H1 (cell line): ENCODE measurements at regions not wholly inside any gene's neighbourhood (a gene's known extent, or its start where the extent isn't known, plus 50 kb on each side); places are given as distances from the start of the nearest gene placed in this dataset.

Experiments used
- CTCF ChIA-PET: fragments of 300-600 bp; sonication (Branson Sonifier 250); formaldehyde crosslinking; loops from one replicate; lab custom pipeline; 2021; ENCODE audit not compliant: partially characterized antibody; lab: Charles Lee
- POLR2A ChIA-PET: fragments of 300-600 bp; sonication (Branson Sonifier 250); formaldehyde crosslinking; loops from one replicate; lab custom pipeline; 2021; ENCODE audit warnings: inconsistent platforms; ENCODE audit not compliant: partially characterized antibody; lab: Charles Lee
- DNase-seq, 2 experiments: peaks; one replicate each; pipeline versions ENCODE4 v3.0.0 to v3.0.0-alpha.2; 2010 to 2022; ENCODE audit warnings: low spot score in 2 of 2, low read depth in 1 of 2, mixed read lengths in 1 of 2
- FAIRE-seq: peaks from 2 replicates; lab custom pipeline; 2011; peaks lifted over from hg19 to GRCh38; lab: Jason Lieb, UNC
- H2AFZ ChIP-seq: 2 replicates; pipeline ENCODE4 v1.8.1; 2012; ENCODE audit warnings: low read length, inconsistent platforms
- H2AK5ac ChIP-seq: 2 replicates; pipeline ENCODE4 v1.6.1; 2013; ENCODE audit warnings: low read depth, low read length
- H2BK120ac ChIP-seq: replicated peaks from 2 replicates; pipeline ENCODE3; 2013; ENCODE audit warnings: low read depth, low read length, inconsistent platforms
- H2BK12ac ChIP-seq: 2 replicates; pipeline ENCODE4 v1.6.1; 2013; ENCODE audit warnings: low read depth, low read length
- H2BK15ac ChIP-seq: 2 replicates; pipeline ENCODE4 v1.6.1; 2013; ENCODE audit warnings: low read length
- H2BK20ac ChIP-seq: 2 replicates; pipeline ENCODE4 v1.6.1; 2013; ENCODE audit warnings: low read length
- H2BK5ac ChIP-seq: 2 replicates; pipeline ENCODE4 v1.6.1; 2013; ENCODE audit warnings: low read depth, low read length
- H3K14ac ChIP-seq: 2 replicates; pipeline ENCODE4 v1.6.1; 2013; ENCODE audit warnings: inconsistent platforms; ENCODE audit not compliant: insufficient read length
- H3K18ac ChIP-seq: 2 replicates; pipeline ENCODE4 v1.6.1; 2013; ENCODE audit warnings: low read length; ENCODE audit errors: extremely low read depth
- H3K23ac ChIP-seq: 2 replicates; pipeline ENCODE4 v1.6.1; 2013; ENCODE audit warnings: inconsistent platforms; ENCODE audit not compliant: insufficient read length
- H3K23me2 ChIP-seq: 2 replicates; pipeline ENCODE4 v1.6.1; 2013; ENCODE audit warnings: low read depth, low read length
- H3K27ac ChIP-seq: 2 replicates; pipeline ENCODE4 v1.6.1; 2011; ENCODE audit warnings: low read depth, low read length, inconsistent platforms
- H3K27me3 ChIP-seq, 4 experiments: replicated peaks in 1 of 4; 1 replicate in 1 of 4; 2 replicates in 3 of 4; pipeline versions ENCODE4 v1.6.1 to v1.8.1; 2011 to 2013; ENCODE audit warnings: low read length in 3 of 4, mild to moderate bottlenecking in 3 of 4, inconsistent platforms in 2 of 4, mixed read lengths in 2 of 4, moderate library complexity in 1 of 4; ENCODE audit not compliant: control insufficient read depth in 3 of 4, insufficient read depth in 3 of 4; ENCODE audit errors: extremely low read depth in 1 of 4
- H3K36me3 ChIP-seq, 4 experiments: 2 replicates each; pipeline versions ENCODE4 v1.6.1 to v1.8.1; 2011 to 2013; ENCODE audit warnings: mild to moderate bottlenecking in 4 of 4, low read length in 3 of 4, moderate library complexity in 2 of 4, control low read depth in 1 of 4, inconsistent platforms in 1 of 4; ENCODE audit not compliant: insufficient read depth in 4 of 4, control insufficient read depth in 2 of 4
- H3K4ac ChIP-seq: replicated peaks from 2 replicates; pipeline ENCODE3; 2013; ENCODE audit warnings: low read length, low read depth, mixed read lengths, inconsistent platforms; ENCODE audit not compliant: insufficient read length
- H3K4me1 ChIP-seq, 4 experiments: replicated peaks in 1 of 4; 1 replicate in 1 of 4; 2 replicates in 3 of 4; pipeline versions ENCODE4 v1.6.1 to v1.8.1; 2011 to 2013; ENCODE audit warnings: low read length in 3 of 4, inconsistent platforms in 2 of 4, mixed read lengths in 1 of 4; ENCODE audit not compliant: insufficient read depth in 4 of 4, control insufficient read depth in 3 of 4
- H3K4me2 ChIP-seq, 2 experiments: 2 replicates each; pipeline versions ENCODE4 v1.6.1 to v1.8.1; 2011 to 2013; ENCODE audit warnings: low read depth in 2 of 2, low read length in 2 of 2, control low read depth in 1 of 2, inconsistent platforms in 1 of 2, mild to moderate bottlenecking in 1 of 2; ENCODE audit not compliant: insufficient read depth in 1 of 2
- H3K4me3 ChIP-seq, 4 experiments: fragments of 200-600, 300-600 bp in 1 of 4; sonication (generic), shearing (Covaris generic), sonication (Bioruptor Twin) in 1 of 4; 2 replicates each; pipeline versions ENCODE4 v1.5.1 to v1.8.1; 2011 to 2016; ENCODE audit warnings: low read length in 4 of 4, low read depth in 3 of 4, control low read depth in 2 of 4, inconsistent platforms in 2 of 4, mild to moderate bottlenecking in 2 of 4, mixed read lengths in 1 of 4, moderate library complexity in 1 of 4; ENCODE audit not compliant: insufficient read depth in 2 of 4; ENCODE audit errors: extremely low read depth in 1 of 4
- H3K56ac ChIP-seq: replicated peaks from 2 replicates; pipeline ENCODE3; 2013; ENCODE audit warnings: low read depth, mild to moderate bottlenecking, mixed read lengths, low read length, inconsistent platforms; ENCODE audit not compliant: insufficient read length
- H3K79me1 ChIP-seq: 2 replicates; pipeline ENCODE4 v1.6.1; 2013; ENCODE audit warnings: low read depth, low read length, control low read depth
- H3K79me2 ChIP-seq, 2 experiments: 2 replicates each; pipeline versions ENCODE4 v1.6.1 to v1.8.1; 2012 to 2013; ENCODE audit warnings: low read length in 2 of 2, mild to moderate bottlenecking in 2 of 2, inconsistent platforms in 1 of 2; ENCODE audit not compliant: insufficient read depth in 2 of 2, control insufficient read depth in 1 of 2
- H3K9ac ChIP-seq, 4 experiments: replicated peaks in 1 of 4; 1 replicate in 1 of 4; 2 replicates in 3 of 4; pipeline versions ENCODE4 v1.6.1 to v1.8.1; 2011 to 2013; ENCODE audit warnings: low read depth in 3 of 4, low read length in 3 of 4, control low read depth in 2 of 4, mild to moderate bottlenecking in 2 of 4, moderate library complexity in 2 of 4, inconsistent platforms in 1 of 4; ENCODE audit errors: extremely low read depth in 1 of 4
- H3K9me3 ChIP-seq, 2 experiments: 2 replicates each; pipeline versions ENCODE4 v1.6.1 to v1.8.1; 2012 to 2013; ENCODE audit warnings: mild to moderate bottlenecking in 2 of 2, moderate library complexity in 2 of 2, control low read depth in 1 of 2, inconsistent platforms in 1 of 2, low read depth in 1 of 2, low read length in 1 of 2, mixed read lengths in 1 of 2; ENCODE audit not compliant: insufficient read depth in 2 of 2
- H4K20me1 ChIP-seq, 2 experiments: replicated peaks in 1 of 2; 2 replicates each; pipeline versions ENCODE3 to v1.8.1; 2011 to 2013; ENCODE audit warnings: inconsistent platforms in 2 of 2, low read length in 2 of 2, mild to moderate bottlenecking in 1 of 2; ENCODE audit not compliant: insufficient read depth in 2 of 2, control insufficient read depth in 1 of 2
- H4K5ac ChIP-seq: 2 replicates; pipeline ENCODE4 v1.6.1; 2013; ENCODE audit warnings: low read length, low read depth, mixed read lengths, inconsistent platforms; ENCODE audit not compliant: insufficient read length
- H4K8ac ChIP-seq: 2 replicates; pipeline ENCODE4 v1.8.0; 2013; ENCODE audit warnings: mild to moderate bottlenecking, moderate library complexity, low read length, inconsistent platforms; ENCODE audit not compliant: insufficient read depth; ENCODE audit errors: extremely low read depth
- H4K91ac ChIP-seq: replicated peaks from 2 replicates; pipeline ENCODE3; 2013; ENCODE audit warnings: low read length, mixed read lengths, inconsistent platforms; ENCODE audit not compliant: insufficient read length
- EGR1 ChIP-seq: IDR thresholded peaks from 2 replicates; pipeline ENCODE4 v1.6.1; 2011; ENCODE audit warnings: low read depth, low read length, borderline replicate concordance
- GABPA ChIP-seq: IDR thresholded peaks from 2 replicates; pipeline ENCODE4 v1.6.1; 2011; ENCODE audit warnings: mild to moderate bottlenecking, low read length, moderate library complexity, borderline replicate concordance; ENCODE audit not compliant: insufficient read depth
- KDM4A ChIP-seq: IDR thresholded peaks from one replicate; pipeline ENCODE4 v1.7.1; 2012; ENCODE audit warnings: low read depth, mild to moderate bottlenecking, moderate library complexity, low read length, inconsistent platforms; ENCODE audit not compliant: severe bottlenecking
- TBP ChIP-seq: IDR thresholded peaks from 2 replicates; pipeline ENCODE4 v1.6.1; 2011; ENCODE audit warnings: low read depth, low read length, improper control_type of control experiment
- TEAD4 ChIP-seq: IDR thresholded peaks from 2 replicates; pipeline ENCODE4 v1.6.1; 2012; ENCODE audit warnings: low read depth, low read length, inconsistent platforms, mixed read lengths
- WGBS, 2 experiments: shearing (Covaris generic) in 1 of 2; methylation state at CpG; one replicate each; pipeline versions ENCODE4 v1.1.6 to v1.1.7; 2013 to 2015; ENCODE audit warnings: low lambda C conversion rate in 2 of 2, mixed read lengths in 2 of 2, inconsistent platforms in 1 of 2, low coverage in 1 of 2, missing lambda C conversion rate in 1 of 2; ENCODE audit not compliant: insufficient replicate concordance in 2 of 2, insufficient coverage in 1 of 2, insufficient read length in 1 of 2; ENCODE audit errors: extremely low coverage in 1 of 2, missing lambda C conversion rate in 1 of 2; 5-methylcytosine and 5-hydroxymethylcytosine counted together

DNA sequence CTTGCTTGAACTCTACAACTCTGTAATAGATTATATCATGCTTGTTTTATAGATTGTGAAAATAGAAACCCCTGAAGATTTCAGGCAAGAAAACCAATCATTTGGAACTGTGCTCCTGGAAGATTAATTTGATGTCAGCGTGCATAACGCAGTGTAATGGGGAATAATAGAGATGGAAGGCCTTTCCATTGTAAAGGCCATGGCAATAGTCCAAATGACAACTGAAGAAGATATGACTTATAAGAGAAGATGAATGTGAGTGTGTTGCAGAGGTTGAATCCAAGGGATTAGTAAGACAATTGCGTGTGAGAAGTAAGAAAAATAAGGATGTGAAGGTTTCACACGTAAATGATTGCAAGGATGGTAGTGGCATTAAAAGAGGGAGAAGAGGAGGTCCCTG, 285.0 kb downstream of the DUSP10 start:
- 92 to 100% methylated on average over 1 to 4 of the region's 4 CpGs for WGBS, 2 experiments
- TF ChIP-seq KDM4A (no peak), EGR1 (no peak), TEAD4 (no peak), TBP (no peak), GABPA (no peak)

More for the DNA sequence above, 285.0 kb downstream of the DUSP10 start:
- Histone ChIP-seq H3K9ac (no peak overlapping the region), H3K23me2 (no peaks in the 10 kb centered on the region), H3K23ac (no peak overlapping the region), H4K8ac (no peak overlapping the region), H2BK120ac (no peak overlapping the region), H4K20me1 (no peaks in the 10 kb centered on the region), H3K9me3 (no peaks in the 10 kb centered on the region), H3K18ac (no peak overlapping the region), H4K5ac (no peak overlapping the region), H3K27ac (no peak overlapping the region), H3K36me3 (no peaks in the 10 kb centered on the region), H2BK20ac (no peak overlapping the region), H3K56ac (no peak overlapping the region), H3K4me3 (no peak overlapping the region), H3K4me1 (no peaks in the 10 kb centered on the region), H2AFZ (no peak overlapping the region), H3K14ac (no peak overlapping the region), H3K79me2 (no peaks in the 10 kb centered on the region), H3K4ac (no peak overlapping the region), H3K79me1 (no peaks in the 10 kb centered on the region), H4K91ac (no peak overlapping the region), H2BK5ac (no peak overlapping the region), H2AK5ac (no peak overlapping the region), H3K4me2 (no peak overlapping the region), H3K27me3 (no peaks in the 10 kb centered on the region), H2BK15ac (no peak overlapping the region), H2BK12ac (no peak overlapping the region)
- DNase-seq (no peak), FAIRE-seq (no peak)
- POLR2A ChIA-PET, result no interaction called here
- CTCF ChIA-PET, result interaction anchor here (0.6 kb wide), 1 partner anchor 573 kb away, joined by 3 read pairs; no protein-coding TSS in a partner anchor
